GM12878 (cell line): ENCODE measurements at regions not wholly inside any gene's neighbourhood (a gene's known extent, or its start where the extent isn't known, plus 50 kb on each side); places are given as distances from the start of the nearest gene placed in this dataset.

Experiments used
- ATAC-seq: fragments of 200-7000 bp; cut with Tn5 transposase; 3 replicates; pipeline ENCODE4 v1.9.1; 2020; ENCODE audit warnings: mild to moderate bottlenecking, moderate library complexity
- BruUV-seq: library from RNA; stranded (reverse); fragments of 400-500 nt; replicated peaks from 2 replicates; lab custom pipeline; 2021; lab: Mats Ljungman, UMichigan
- CTCF ChIA-PET: fragments of 300-600 bp; sonication (Branson Sonifier 250); formaldehyde crosslinking; extraction: SDS; loops from one replicate; lab custom pipeline; 2021; ENCODE audit warnings: inconsistent platforms; lab: Yijun Ruan, JAX
- POLR2A ChIA-PET: fragments of 350-600 bp; formaldehyde crosslinking; extraction: SDS; loops from one replicate; lab custom pipeline; 2021; ENCODE audit warnings: inconsistent platforms; lab: Charles Lee
- RAD21 ChIA-PET: fragments of 300-600 bp; sonication (Branson Sonifier 250); formaldehyde crosslinking; loops from one replicate; lab custom pipeline; 2023; ENCODE audit warnings: antibody characterized with exemption; ENCODE audit not compliant: unreplicated experiment; lab: Charles Lee
- SMC1A ChIA-PET: fragments of 300-600 bp; sonication (Branson Sonifier 250); formaldehyde crosslinking; loops from one replicate; lab custom pipeline; 2023; ENCODE audit not compliant: unreplicated experiment, uncharacterized antibody; lab: Charles Lee
- DNase-seq: peaks from one replicate; pipeline ENCODE4 v3.0.0-alpha.2; 2011; ENCODE audit warnings: low read depth, low spot score
- FAIRE-seq: peaks from 3 replicates; lab custom pipeline; 2011; peaks lifted over from hg19 to GRCh38; lab: Jason Lieb, UNC
- H2AFZ ChIP-seq: 2 replicates; pipeline ENCODE4 v1.6.0; 2011; ENCODE audit warnings: low read depth, low read length, control low read depth; ENCODE audit not compliant: control insufficient read depth
- H3K27ac ChIP-seq: 2 replicates; pipeline ENCODE4 v1.5.1; 2011; ENCODE audit warnings: control low read depth; ENCODE audit not compliant: control insufficient read depth, insufficient read depth
- H3K27me3 ChIP-seq, 2 experiments: replicated peaks in 1 of 2; 2 replicates each; pipeline versions ENCODE4 v1.6.0 to v1.6.1; 2011; ENCODE audit warnings: low read length in 1 of 2; ENCODE audit not compliant: control insufficient read depth in 2 of 2, insufficient read depth in 2 of 2
- H3K36me3 ChIP-seq, 2 experiments: 2 replicates each; pipeline ENCODE4 v1.5.1; 2011; ENCODE audit warnings: low read length in 1 of 2; ENCODE audit not compliant: control insufficient read depth in 2 of 2, insufficient read depth in 2 of 2
- H3K4me1 ChIP-seq: 2 replicates; pipeline ENCODE4 v1.6.1; 2011; ENCODE audit warnings: mild to moderate bottlenecking, low read length, moderate library complexity, mixed read lengths; ENCODE audit not compliant: control insufficient read depth, insufficient read depth
- H3K4me2 ChIP-seq: 2 replicates; pipeline ENCODE4 v1.6.0; 2011; ENCODE audit warnings: control low read depth; ENCODE audit not compliant: control insufficient read depth, insufficient read depth
- H3K4me3 ChIP-seq: fragments of 200-600 bp; sonication (generic); 2 replicates; pipeline ENCODE4 v1.5.1; 2016
- H3K79me2 ChIP-seq: 2 replicates; pipeline ENCODE4 v1.6.0; 2011; ENCODE audit warnings: low read length; ENCODE audit not compliant: control insufficient read depth, insufficient read depth
- H3K9ac ChIP-seq: 2 replicates; pipeline ENCODE4 v1.8.0; 2011; ENCODE audit warnings: low read length, control low read depth, mixed read lengths; ENCODE audit not compliant: control insufficient read depth, insufficient read depth
- H3K9me3 ChIP-seq: replicated peaks from 3 replicates; pipeline ENCODE4 v1.5.1; 2011; ENCODE audit warnings: mild to moderate bottlenecking, low read length; ENCODE audit not compliant: control insufficient read depth, insufficient read depth
- H4K20me1 ChIP-seq: 2 replicates; pipeline ENCODE4 v1.6.0; 2011; ENCODE audit not compliant: control insufficient read depth, insufficient read depth
- CREM ChIP-seq: IDR thresholded peaks from 2 replicates; pipeline ENCODE4 v1.6.1; 2014; ENCODE audit warnings: antibody characterized with exemption, low read depth
- CTCF ChIP-seq, 3 experiments: IDR thresholded peaks in 2 of 3; conservative IDR thresholded peaks in 1 of 3; 2 replicates each; pipeline ENCODE4 v1.5.1; 2011; ENCODE audit warnings: low read depth in 3 of 3, low read length in 3 of 3, mild to moderate bottlenecking in 3 of 3, control low read depth in 2 of 3, moderate library complexity in 2 of 3, inconsistent platforms in 1 of 3, mixed read lengths in 1 of 3; ENCODE audit not compliant: control insufficient read depth in 2 of 3, insufficient read depth in 1 of 3; ENCODE audit errors: extremely low read depth in 1 of 3
- E2F8 ChIP-seq: fragments of 450-650 bp; IDR thresholded peaks from 2 replicates; pipeline ENCODE4 v1.6.1; 2018; ENCODE audit warnings: mild to moderate bottlenecking, low read depth, moderate library complexity; ENCODE audit not compliant: partially characterized antibody
- ESRRA ChIP-seq: IDR thresholded peaks from 2 replicates; pipeline ENCODE4 v1.6.1; 2012; ENCODE audit warnings: mild to moderate bottlenecking, low read length, improper control_type of control experiment
- HCFC1 ChIP-seq: fragments of 150-350 bp; IDR thresholded peaks from 2 replicates; pipeline ENCODE4 v1.6.1; 2014; ENCODE audit warnings: low read length
- HSF1 ChIP-seq: fragments of 150-350 bp; IDR thresholded peaks from 2 replicates; pipeline ENCODE4 v1.6.1; 2014; ENCODE audit warnings: mild to moderate bottlenecking, low read depth, low read length
- IKZF1 ChIP-seq: fragments of 450-650 bp; conservative IDR thresholded peaks from 2 replicates; pipeline ENCODE4 v1.6.1; 2017; ENCODE audit warnings: antibody characterized with exemption, mild to moderate bottlenecking
- KAT2A ChIP-seq: conservative IDR thresholded peaks from 2 replicates; pipeline ENCODE4 v1.6.1; 2011; ENCODE audit warnings: low read depth, low read length; ENCODE audit not compliant: control insufficient read depth
- MTA3 ChIP-seq: IDR thresholded peaks from 2 replicates; pipeline ENCODE4 v1.6.1; 2012; ENCODE audit warnings: low read length, inconsistent platforms, borderline replicate concordance
- POLR2AphosphoS5 ChIP-seq: IDR thresholded peaks from 2 replicates; pipeline ENCODE4 v1.6.1; 2011; ENCODE audit warnings: mild to moderate bottlenecking, low read length, inconsistent platforms
- SREBF2 ChIP-seq: IDR thresholded peaks from 2 replicates; pipeline ENCODE4 v1.6.1; 2012; ENCODE audit warnings: mild to moderate bottlenecking, low read length
- STAT3 ChIP-seq: IDR thresholded peaks from 2 replicates; pipeline ENCODE4 v1.6.1; 2011; ENCODE audit warnings: low read depth, low read length, improper control_type of control experiment
- TCF12 ChIP-seq: IDR thresholded peaks from 2 replicates; pipeline ENCODE4 v1.6.1; 2011; ENCODE audit warnings: low read depth, mild to moderate bottlenecking, low read length
- WGBS: methylation state at CpG from one replicate; pipeline ENCODE4 v1.1.6; 2016; ENCODE audit warnings: low lambda C conversion rate; ENCODE audit not compliant: insufficient replicate concordance, insufficient coverage; ENCODE audit errors: missing lambda C conversion rate; 5-methylcytosine and 5-hydroxymethylcytosine counted together
- in situ Hi-C: fragments of 300-500 bp; cut with MboI; formaldehyde crosslinking; loops from 9 replicates; pipeline ENCODE4 v1.14.3; 2018; ENCODE audit warnings: mixed read lengths
- intact Hi-C: fragments of 100-400 bp; cut with micrococcal nuclease; formaldehyde crosslinking; loops from one replicate; pipeline ENCODE4 v1.14.2; 2022; ENCODE audit not compliant: unreplicated experiment

GRCh38 chr14:57080691-57081090, 188.0 kb downstream of the EXOC5 start:
- H3K4me1 ChIP-seq = no peaks in the 10 kb centered on the region
- H3K9ac ChIP-seq = no peak overlapping the region
- BruUV-seq = no TSS peak
- H3K4me3 ChIP-seq = no peak overlapping the region
- no peaks in the 10 kb centered on the region for H4K20me1 ChIP-seq
- H3K79me2 ChIP-seq = no peaks in the 10 kb centered on the region
- H3K27me3 ChIP-seq = peaks cover 0 to 1% of the 10 kb centered on the region in 2 experiments; a peak in 1 of 4 replicates
- no peak for FAIRE-seq
- no peak overlapping the region for H3K27ac ChIP-seq
- H3K9me3 ChIP-seq = no peaks in the 10 kb centered on the region
- ATAC-seq = no peak
- ChIA-PET CTCF (no interaction called here), SMC1A (no interaction called here), RAD21 (no interaction called here), POLR2A (no interaction called here)
- in situ Hi-C loops = no loop called here
- 36% methylated on average over 3 of the region's 3 CpGs for WGBS
- no peaks in the 10 kb centered on the region for H3K36me3 ChIP-seq
- DNase-seq = no peak
- no peak overlapping the region for H3K4me2 ChIP-seq
- intact Hi-C loops = no loop called here
- no peak for TF ChIP-seq POLR2AphosphoS5
- H2AFZ ChIP-seq = no peak overlapping the region

GRCh38 chr14:57078054-57078453, 190.7 kb downstream of the EXOC5 start:
- Histone ChIP-seq H3K27me3 (0 out of 4 replicates have a peak, but pooled peaks cover 0 to 1% of the 10 kb centered on the region in 2 experiments), H3K9me3 (no peaks in the 10 kb centered on the region), H3K4me3 (no peak overlapping the region), H4K20me1 (no peaks in the 10 kb centered on the region), H3K36me3 (no peaks in the 10 kb centered on the region), H3K79me2 (no peaks in the 10 kb centered on the region), H3K27ac (no peak overlapping the region), H2AFZ (no peak overlapping the region), H3K4me2 (no peak overlapping the region), H3K4me1 (no peaks in the 10 kb centered on the region), H3K9ac (no peak overlapping the region)
- no peak for ATAC-seq
- DNase-seq = no peak
- no peak for FAIRE-seq
- ChIA-PET SMC1A (interaction anchor here (0.5 kb wide), 1 partner anchor 82 kb away, joined by 3 read pairs; no protein-coding TSS in a partner anchor), RAD21 (no interaction called here), CTCF (no interaction called here), POLR2A (no interaction called here)
- 50% methylated on average over 2 of the region's 2 CpGs for WGBS
- intact Hi-C loops (no loop called here), in situ Hi-C loops (no loop called here)
- BruUV-seq = no TSS peak
- TF ChIP-seq KAT2A (no peak), CREM (no peak), CTCF (IDR thresholded peaks at IDR 0.05 in 2 of 3, conservative IDR thresholded peaks at IDR 0.05 in 1 of 3; ENCODE audit: control insufficient read depth in 2 of 3, extremely low read depth in 1 of 3, insufficient read depth in 1 of 3, low read depth in 3 of 3, low read length in 3 of 3) (no peak), TCF12 (no peak), MTA3 (no peak), E2F8 (no peak), SREBF2 (no peak), STAT3 (no peak), HCFC1 (no peak), ESRRA (no peak), HSF1 (no peak), IKZF1 (no peak)
